H7 (cell line): ENCODE measurements at regions not wholly inside any gene's neighbourhood (a gene's known extent, or its start where the extent isn't known, plus 50 kb on each side); places are given as distances from the start of the nearest gene placed in this dataset.
"Not testable (repeated sequence)": the region's sequence is repeated elsewhere in the genome, so short reads cannot be mapped to it uniquely, and the experiment has no call there.

ENCODE experiments used
- DNase-seq: peaks from one replicate; pipeline ENCODE4 v3.0.0; 2012
- H3K27me3 ChIP-seq: 2 replicates; pipeline ENCODE4 v1.6.0; 2011; ENCODE audit warnings: mild to moderate bottlenecking, low read length; ENCODE audit not compliant: control insufficient read depth, insufficient read depth
- H3K36me3 ChIP-seq: replicated peaks from 2 replicates; pipeline ENCODE4 v1.5.1; 2011; ENCODE audit warnings: low read length; ENCODE audit not compliant: control insufficient read depth, insufficient read depth
- H3K4me3 ChIP-seq: 2 replicates; pipeline ENCODE4 v1.5.1; 2011; ENCODE audit warnings: low read depth, mild to moderate bottlenecking, control low read depth, low read length, moderate library complexity; ENCODE audit not compliant: insufficient read depth

GRCh38 chr10:129191797-129192196 is 275.2 kb upstream of the MGMT start:
- Histone ChIP-seq H3K4me3 (no peak overlapping the region), H3K36me3 (no peaks in the 10 kb centered on the region), H3K27me3 (no peaks in the 10 kb centered on the region)
- no peak for DNase-seq

GRCh38 chr10:129192344-129193128 is 274.5 kb upstream of the MGMT start:
- no peak for DNase-seq
- Histone ChIP-seq H3K27me3 (no peaks in the 10 kb centered on the region), H3K4me3 (no peak overlapping the region), H3K36me3 (no peaks in the 10 kb centered on the region)

- Histone ChIP-seq H3K36me3 (no peaks in the 10 kb centered on the region), H3K27me3 (no peaks in the 10 kb centered on the region), H3K4me3 (no peak overlapping the region)
- peak; percentile 22 for DNase-seq
Observed at GRCh38 chr10:129193148-129193547, 273.9 kb upstream of the MGMT start.

- no peak overlapping the region for H3K4me3 ChIP-seq
- no peaks in the 10 kb centered on the region for H3K36me3 ChIP-seq
- no peaks in the 10 kb centered on the region for H3K27me3 ChIP-seq
- no peak for DNase-seq
Observed at GRCh38 chr10:129194181-129194870, 272.7 kb upstream of the MGMT start.

GRCh38 chr10:129199826-129200225 is 267.2 kb upstream of the MGMT start:
- H3K27me3 ChIP-seq: no peaks in the 10 kb centered on the region
- no peak overlapping the region for H3K4me3 ChIP-seq
- no peak for DNase-seq
- H3K36me3 ChIP-seq: no peaks in the 10 kb centered on the region

GRCh38 chr10:129203819-129204218 is 263.2 kb upstream of the MGMT start:
- DNase-seq: no peak
- Histone ChIP-seq H3K27me3 (no peaks in the 10 kb centered on the region), H3K36me3 (no peaks in the 10 kb centered on the region), H3K4me3 (no peak overlapping the region)

GRCh38 chr10:129207297-129207696 is 259.7 kb upstream of the MGMT start:
- Histone ChIP-seq H3K4me3 (no peak overlapping the region), H3K36me3 (no peaks in the 10 kb centered on the region), H3K27me3 (no peaks in the 10 kb centered on the region)
- DNase-seq: no peak

- Histone ChIP-seq H3K27me3 (no peaks in the 10 kb centered on the region), H3K36me3 (no peaks in the 10 kb centered on the region), H3K4me3 (no peak overlapping the region)
- DNase-seq: no peak
Observed at GRCh38 chr10:129210876-129211275, 256.2 kb upstream of the MGMT start.

- no peak for DNase-seq
- no peaks in the 10 kb centered on the region for H3K27me3 ChIP-seq
- H3K36me3 ChIP-seq: no peaks in the 10 kb centered on the region
- H3K4me3 ChIP-seq: no peak overlapping the region
Observed at GRCh38 chr10:129213256-129213655, 253.8 kb upstream of the MGMT start.

GRCh38 chr10:129213996-129214395 is 253.0 kb upstream of the MGMT start:
- not testable (repeated sequence) for DNase-seq, H3K36me3 ChIP-seq, H3K27me3 ChIP-seq, H3K4me3 ChIP-seq

GRCh38 chr10:129219364-129219763 is 247.7 kb upstream of the MGMT start:
- Histone ChIP-seq H3K27me3 (no peaks in the 10 kb centered on the region), H3K36me3 (no peaks in the 10 kb centered on the region), H3K4me3 (no peak overlapping the region)
- DNase-seq: no peak

- Histone ChIP-seq H3K36me3 (no peaks in the 10 kb centered on the region), H3K27me3 (no peaks in the 10 kb centered on the region), H3K4me3 (no peak overlapping the region)
- DNase-seq: no peak
Observed at GRCh38 chr10:129222436-129222835, 244.6 kb upstream of the MGMT start.

- Histone ChIP-seq H3K36me3 (no peaks in the 10 kb centered on the region), H3K4me3 (no peak overlapping the region), H3K27me3 (no peaks in the 10 kb centered on the region)
- DNase-seq: no peak
Observed at GRCh38 chr10:129223363-129223762, 243.7 kb upstream of the MGMT start.

GRCh38 chr10:129224065-129224464 is 243.0 kb upstream of the MGMT start:
- H3K27me3 ChIP-seq: no peaks in the 10 kb centered on the region
- DNase-seq: no peak
- no peak overlapping the region for H3K4me3 ChIP-seq
- H3K36me3 ChIP-seq: no peaks in the 10 kb centered on the region

- DNase-seq: no peak
- H3K4me3 ChIP-seq: no peak overlapping the region
- no peaks in the 10 kb centered on the region for H3K27me3 ChIP-seq
- no peaks in the 10 kb centered on the region for H3K36me3 ChIP-seq
Observed at GRCh38 chr10:129231821-129232220, 235.2 kb upstream of the MGMT start.
